ENCODE measurements at regions not wholly inside any gene's neighbourhood (a gene's known extent, or its start where the extent isn't known, plus 50 kb on each side); places are given as distances from the start of the nearest gene placed in this dataset.

DNA sequence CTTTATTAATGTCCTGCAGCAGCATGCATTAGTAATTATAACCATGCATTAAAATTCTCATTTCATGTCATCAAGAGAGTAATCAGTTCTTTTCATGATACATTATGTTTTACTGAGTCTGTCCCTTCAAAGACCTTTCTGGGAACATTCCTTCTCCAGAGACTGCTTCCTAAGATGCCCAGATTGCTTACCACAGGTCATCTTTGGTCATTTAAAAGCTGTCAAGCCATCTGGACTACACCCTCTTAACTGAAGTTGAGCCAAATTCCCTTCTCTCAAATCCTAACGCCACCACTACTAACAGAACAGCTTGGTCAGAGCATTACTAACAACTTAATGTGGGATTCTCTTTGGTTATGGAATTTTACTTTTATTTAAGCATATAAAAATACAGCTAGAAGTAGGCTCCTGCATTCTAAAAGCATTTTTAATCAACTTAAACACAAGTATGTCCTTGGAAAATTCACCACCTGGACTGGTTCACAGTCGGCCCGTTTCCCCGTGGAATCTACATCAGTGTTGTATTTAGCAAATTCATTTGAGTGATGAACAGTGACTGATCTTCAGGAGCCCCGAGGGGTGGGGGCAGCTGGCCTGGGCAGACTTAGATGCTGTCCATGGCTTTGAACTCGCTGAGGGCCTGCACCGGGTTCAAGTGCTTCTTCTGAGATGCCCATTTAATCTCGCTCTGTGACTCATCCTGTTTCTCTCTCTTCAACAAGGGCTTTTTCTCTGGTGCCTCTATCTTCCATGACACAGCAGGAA is 92.8 kb upstream of the CCDC112 start:
- CTCF ChIA-PET = no interaction called here
- H3K27me3 ChIP-seq (replicated peaks; ENCODE audit: insufficient read depth, low read depth, low read length, poor library complexity) = no peaks in the 10 kb centered on the region
- no peaks in the 10 kb centered on the region for H3K9me3 ChIP-seq (ENCODE audit: low read depth, low read length, poor library complexity, severe bottlenecking)
- BruUV-seq (replicated peaks) = no TSS peak
- intact Hi-C loops (cut with micrococcal nuclease; ENCODE audit: unreplicated experiment) = no loop called here
- H3K36me3 ChIP-seq (ENCODE audit: insufficient read depth, low read length, poor library complexity, severe bottlenecking) = no peaks in the 10 kb centered on the region
- TF ChIP-seq, protein P1, sequence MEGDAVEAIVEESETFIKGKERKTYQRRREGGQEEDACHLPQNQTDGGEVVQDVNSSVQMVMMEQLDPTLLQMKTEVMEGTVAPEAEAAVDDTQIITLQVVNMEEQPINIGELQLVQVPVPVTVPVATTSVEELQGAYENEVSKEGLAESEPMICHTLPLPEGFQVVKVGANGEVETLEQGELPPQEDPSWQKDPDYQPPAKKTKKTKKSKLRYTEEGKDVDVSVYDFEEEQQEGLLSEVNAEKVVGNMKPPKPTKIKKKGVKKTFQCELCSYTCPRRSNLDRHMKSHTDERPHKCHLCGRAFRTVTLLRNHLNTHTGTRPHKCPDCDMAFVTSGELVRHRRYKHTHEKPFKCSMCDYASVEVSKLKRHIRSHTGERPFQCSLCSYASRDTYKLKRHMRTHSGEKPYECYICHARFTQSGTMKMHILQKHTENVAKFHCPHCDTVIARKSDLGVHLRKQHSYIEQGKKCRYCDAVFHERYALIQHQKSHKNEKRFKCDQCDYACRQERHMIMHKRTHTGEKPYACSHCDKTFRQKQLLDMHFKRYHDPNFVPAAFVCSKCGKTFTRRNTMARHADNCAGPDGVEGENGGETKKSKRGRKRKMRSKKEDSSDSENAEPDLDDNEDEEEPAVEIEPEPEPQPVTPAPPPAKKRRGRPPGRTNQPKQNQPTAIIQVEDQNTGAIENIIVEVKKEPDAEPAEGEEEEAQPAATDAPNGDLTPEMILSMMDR (conservative IDR thresholded peaks at IDR 0.05; ENCODE audit: low read depth, low read length) = no peak
- TF ChIP-seq EZH2 (IDR thresholded peaks at IDR 0.05; ENCODE audit: borderline replicate concordance, low read depth, low read length, poor library complexity, severe bottlenecking) = no peak
- no peak overlapping the region for H3K4me3 ChIP-seq (ENCODE audit: low read depth, low read length, poor library complexity, severe bottlenecking)
- no peak overlapping the region for H3K27ac ChIP-seq (ENCODE audit: low read depth, low read length, poor library complexity, severe bottlenecking)
- no peaks in the 10 kb centered on the region for H3K4me1 ChIP-seq (ENCODE audit: insufficient read depth, low read length, poor library complexity, severe bottlenecking)
- no peak for DNase-seq (ENCODE audit: low spot score)
- POLR2A ChIA-PET (ENCODE audit: low non-redundant PET) = no interaction called here

DNA sequence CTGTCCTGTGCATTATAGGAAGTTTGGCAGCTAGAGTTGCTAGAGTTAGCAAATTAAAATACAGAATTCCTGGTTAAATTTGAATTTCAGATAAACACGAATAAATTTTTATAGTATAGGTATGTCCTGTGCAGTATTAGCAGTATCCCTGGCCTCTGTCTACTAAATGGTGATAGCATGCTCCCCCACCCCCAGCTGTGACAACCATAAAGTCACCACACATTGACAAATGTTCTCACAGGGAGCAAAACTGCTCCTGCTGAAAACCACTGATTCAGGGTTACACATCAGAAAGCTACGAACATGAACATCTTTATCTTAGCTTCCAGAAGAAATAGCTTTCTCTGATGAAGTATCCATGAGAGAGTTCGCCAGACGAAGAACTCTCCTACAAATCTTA is 91.8 kb upstream of the CCDC112 start:
- H3K4me3 ChIP-seq (ENCODE audit: low read depth, low read length, poor library complexity, severe bottlenecking) = no peak overlapping the region
- POLR2A ChIA-PET (ENCODE audit: low non-redundant PET) = no interaction called here
- CTCF ChIA-PET = no interaction called here
- no TSS peak for BruUV-seq (replicated peaks)
- no peaks in the 10 kb centered on the region for H3K36me3 ChIP-seq (ENCODE audit: insufficient read depth, low read length, poor library complexity, severe bottlenecking)
- H3K27ac ChIP-seq (ENCODE audit: low read depth, low read length, poor library complexity, severe bottlenecking) = no peak overlapping the region
- intact Hi-C loops (cut with micrococcal nuclease; ENCODE audit: unreplicated experiment) = no loop called here
- H3K4me1 ChIP-seq (ENCODE audit: insufficient read depth, low read length, poor library complexity, severe bottlenecking) = no peaks in the 10 kb centered on the region
- H3K27me3 ChIP-seq (replicated peaks; ENCODE audit: insufficient read depth, low read depth, low read length, poor library complexity) = no peaks in the 10 kb centered on the region
- H3K9me3 ChIP-seq (ENCODE audit: low read depth, low read length, poor library complexity, severe bottlenecking) = no peaks in the 10 kb centered on the region
- DNase-seq (ENCODE audit: low spot score) = no peak
- TF ChIP-seq EZH2 (IDR thresholded peaks at IDR 0.05; ENCODE audit: borderline replicate concordance, low read depth, low read length, poor library complexity, severe bottlenecking) = no peak
- TF ChIP-seq, protein P1 (conservative IDR thresholded peaks at IDR 0.05; ENCODE audit: low read depth, low read length) = no peak

DNA sequence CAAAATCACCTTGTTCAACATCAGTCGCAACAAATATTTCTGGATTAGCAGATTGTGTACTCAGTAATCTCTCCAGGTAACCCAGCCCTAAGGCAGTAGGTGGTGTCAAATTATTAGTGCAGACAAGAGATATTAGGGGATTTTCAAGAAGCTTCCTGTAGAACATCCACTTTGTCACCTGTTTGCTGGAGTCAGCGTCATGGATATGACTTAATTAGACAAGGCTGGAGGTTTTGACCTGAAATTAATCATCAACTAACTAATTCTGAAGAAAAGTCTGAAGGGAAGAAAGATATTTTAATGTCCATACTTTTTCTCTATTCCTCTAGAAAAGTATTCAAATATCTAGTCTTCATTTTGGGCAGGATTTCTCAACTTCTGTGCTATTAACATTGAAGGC is 91.4 kb upstream of the CCDC112 start:
- DNase-seq (ENCODE audit: low spot score) = no peak
- CTCF ChIA-PET = no interaction called here
- BruUV-seq (replicated peaks) = no TSS peak

More for the DNA sequence above, 91.4 kb upstream of the CCDC112 start:
- intact Hi-C loops (cut with micrococcal nuclease; ENCODE audit: unreplicated experiment) = no loop called here
- Histone ChIP-seq H3K27ac (ENCODE audit: low read depth, low read length, poor library complexity, severe bottlenecking) (no peak overlapping the region), H3K36me3 (ENCODE audit: insufficient read depth, low read length, poor library complexity, severe bottlenecking) (no peaks in the 10 kb centered on the region), H3K4me1 (ENCODE audit: insufficient read depth, low read length, poor library complexity, severe bottlenecking) (no peaks in the 10 kb centered on the region), H3K4me3 (ENCODE audit: low read depth, low read length, poor library complexity, severe bottlenecking) (no peak overlapping the region), H3K9me3 (ENCODE audit: low read depth, low read length, poor library complexity, severe bottlenecking) (no peaks in the 10 kb centered on the region), H3K27me3 (replicated peaks; ENCODE audit: insufficient read depth, low read depth, low read length, poor library complexity) (no peaks in the 10 kb centered on the region)
- POLR2A ChIA-PET (ENCODE audit: low non-redundant PET) = no interaction called here
- TF ChIP-seq, protein P1 (conservative IDR thresholded peaks at IDR 0.05; ENCODE audit: low read depth, low read length) = no peak
- TF ChIP-seq EZH2 (IDR thresholded peaks at IDR 0.05; ENCODE audit: borderline replicate concordance, low read depth, low read length, poor library complexity, severe bottlenecking) = no peak
